HL-60 (cell line): ENCODE measurements at regions not wholly inside any gene's neighbourhood (a gene's known extent, or its start where the extent isn't known, plus 50 kb on each side); places are given as distances from the start of the nearest gene placed in this dataset.

Experiments
- DNase-seq, 2 experiments: peaks; one replicate each; pipeline ENCODE4 v3.0.0-alpha.2; 2010 to 2020; ENCODE audit warnings: low read depth in 1 of 2, low spot score in 1 of 2
- H3K27ac ChIP-seq: fragments of 250-450 bp; sonication (Bioruptor Pico); replicated peaks from 2 replicates; pipeline ENCODE4 v1.5.1; 2020; ENCODE audit warnings: mild to moderate bottlenecking, moderate library complexity
- H3K27me3 ChIP-seq: fragments of 250-450 bp; sonication (Bioruptor Pico); 2 replicates; pipeline ENCODE4 v1.5.1; 2021; ENCODE audit warnings: mild to moderate bottlenecking, moderate library complexity; ENCODE audit not compliant: insufficient read depth, poor library complexity, severe bottlenecking
- H3K4me3 ChIP-seq: replicated peaks from 2 replicates; pipeline ENCODE4 v1.5.1; 2011; ENCODE audit warnings: mild to moderate bottlenecking, control low read depth, low read length; ENCODE audit not compliant: insufficient read depth
- GABPA ChIP-seq: IDR thresholded peaks from 2 replicates; pipeline ENCODE4 v1.6.1; 2012; ENCODE audit warnings: low read depth
- POLR2AphosphoS5 ChIP-seq: IDR thresholded peaks from 2 replicates; pipeline ENCODE4 v1.6.1; 2012; ENCODE audit warnings: low read depth
- SPI1 ChIP-seq: IDR thresholded peaks from 2 replicates; pipeline ENCODE4 v1.6.1; 2012; ENCODE audit warnings: low read depth, mild to moderate bottlenecking, borderline replicate concordance
- TF ChIP-seq, protein P1 (sequence below): IDR thresholded peaks from 2 replicates; pipeline ENCODE4 v1.6.1; 2012; ENCODE audit warnings: low read depth; ENCODE audit not compliant: insufficient replicate concordance
- TF ChIP-seq, protein P2 (sequence below): IDR thresholded peaks from one replicate; pipeline ENCODE4 v1.5.1; 2011; ENCODE audit warnings: low read length, control low read depth, inconsistent platforms; ENCODE audit not compliant: insufficient read depth

DNA sequence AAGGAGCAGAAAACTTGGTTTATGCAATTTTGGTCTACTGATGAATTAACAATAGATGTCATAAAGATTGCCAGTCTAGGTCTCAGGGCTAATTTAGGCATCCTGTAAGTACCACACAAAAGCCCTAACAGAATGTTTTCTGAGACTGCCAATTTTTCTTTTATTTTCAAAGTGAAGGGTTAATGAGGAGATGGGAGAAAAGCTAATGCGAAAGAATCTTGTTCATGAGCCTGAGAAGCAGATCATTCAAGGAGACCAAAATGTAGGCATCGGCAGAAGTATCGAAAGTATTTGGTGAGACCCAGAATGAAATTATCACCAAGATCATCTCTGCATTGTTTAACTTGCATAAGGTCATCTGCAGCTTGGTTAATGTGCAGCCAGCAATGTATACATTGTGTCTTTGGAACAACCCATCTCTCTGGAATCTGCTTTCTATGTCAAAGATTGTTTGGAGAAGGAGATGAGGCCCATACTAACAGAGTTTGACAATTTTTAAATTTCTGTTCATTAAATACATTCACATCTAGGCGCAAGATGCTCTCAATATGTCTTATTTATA lies 163.3 kb upstream of the GLI3 start:
- TF ChIP-seq GABPA (no peak), SPI1 (no peak), POLR2AphosphoS5 (no peak)
- TF ChIP-seq, protein P1, sequence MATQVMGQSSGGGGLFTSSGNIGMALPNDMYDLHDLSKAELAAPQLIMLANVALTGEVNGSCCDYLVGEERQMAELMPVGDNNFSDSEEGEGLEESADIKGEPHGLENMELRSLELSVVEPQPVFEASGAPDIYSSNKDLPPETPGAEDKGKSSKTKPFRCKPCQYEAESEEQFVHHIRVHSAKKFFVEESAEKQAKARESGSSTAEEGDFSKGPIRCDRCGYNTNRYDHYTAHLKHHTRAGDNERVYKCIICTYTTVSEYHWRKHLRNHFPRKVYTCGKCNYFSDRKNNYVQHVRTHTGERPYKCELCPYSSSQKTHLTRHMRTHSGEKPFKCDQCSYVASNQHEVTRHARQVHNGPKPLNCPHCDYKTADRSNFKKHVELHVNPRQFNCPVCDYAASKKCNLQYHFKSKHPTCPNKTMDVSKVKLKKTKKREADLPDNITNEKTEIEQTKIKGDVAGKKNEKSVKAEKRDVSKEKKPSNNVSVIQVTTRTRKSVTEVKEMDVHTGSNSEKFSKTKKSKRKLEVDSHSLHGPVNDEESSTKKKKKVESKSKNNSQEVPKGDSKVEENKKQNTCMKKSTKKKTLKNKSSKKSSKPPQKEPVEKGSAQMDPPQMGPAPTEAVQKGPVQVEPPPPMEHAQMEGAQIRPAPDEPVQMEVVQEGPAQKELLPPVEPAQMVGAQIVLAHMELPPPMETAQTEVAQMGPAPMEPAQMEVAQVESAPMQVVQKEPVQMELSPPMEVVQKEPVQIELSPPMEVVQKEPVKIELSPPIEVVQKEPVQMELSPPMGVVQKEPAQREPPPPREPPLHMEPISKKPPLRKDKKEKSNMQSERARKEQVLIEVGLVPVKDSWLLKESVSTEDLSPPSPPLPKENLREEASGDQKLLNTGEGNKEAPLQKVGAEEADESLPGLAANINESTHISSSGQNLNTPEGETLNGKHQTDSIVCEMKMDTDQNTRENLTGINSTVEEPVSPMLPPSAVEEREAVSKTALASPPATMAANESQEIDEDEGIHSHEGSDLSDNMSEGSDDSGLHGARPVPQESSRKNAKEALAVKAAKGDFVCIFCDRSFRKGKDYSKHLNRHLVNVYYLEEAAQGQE: no peak
- TF ChIP-seq, protein P2, sequence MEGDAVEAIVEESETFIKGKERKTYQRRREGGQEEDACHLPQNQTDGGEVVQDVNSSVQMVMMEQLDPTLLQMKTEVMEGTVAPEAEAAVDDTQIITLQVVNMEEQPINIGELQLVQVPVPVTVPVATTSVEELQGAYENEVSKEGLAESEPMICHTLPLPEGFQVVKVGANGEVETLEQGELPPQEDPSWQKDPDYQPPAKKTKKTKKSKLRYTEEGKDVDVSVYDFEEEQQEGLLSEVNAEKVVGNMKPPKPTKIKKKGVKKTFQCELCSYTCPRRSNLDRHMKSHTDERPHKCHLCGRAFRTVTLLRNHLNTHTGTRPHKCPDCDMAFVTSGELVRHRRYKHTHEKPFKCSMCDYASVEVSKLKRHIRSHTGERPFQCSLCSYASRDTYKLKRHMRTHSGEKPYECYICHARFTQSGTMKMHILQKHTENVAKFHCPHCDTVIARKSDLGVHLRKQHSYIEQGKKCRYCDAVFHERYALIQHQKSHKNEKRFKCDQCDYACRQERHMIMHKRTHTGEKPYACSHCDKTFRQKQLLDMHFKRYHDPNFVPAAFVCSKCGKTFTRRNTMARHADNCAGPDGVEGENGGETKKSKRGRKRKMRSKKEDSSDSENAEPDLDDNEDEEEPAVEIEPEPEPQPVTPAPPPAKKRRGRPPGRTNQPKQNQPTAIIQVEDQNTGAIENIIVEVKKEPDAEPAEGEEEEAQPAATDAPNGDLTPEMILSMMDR: no peak
- Histone ChIP-seq H3K27me3 (peaks cover 7% of the 10 kb centered on the region), H3K27ac (no peak overlapping the region), H3K4me3 (no peak overlapping the region)
- DNase-seq: no peak

DNA sequence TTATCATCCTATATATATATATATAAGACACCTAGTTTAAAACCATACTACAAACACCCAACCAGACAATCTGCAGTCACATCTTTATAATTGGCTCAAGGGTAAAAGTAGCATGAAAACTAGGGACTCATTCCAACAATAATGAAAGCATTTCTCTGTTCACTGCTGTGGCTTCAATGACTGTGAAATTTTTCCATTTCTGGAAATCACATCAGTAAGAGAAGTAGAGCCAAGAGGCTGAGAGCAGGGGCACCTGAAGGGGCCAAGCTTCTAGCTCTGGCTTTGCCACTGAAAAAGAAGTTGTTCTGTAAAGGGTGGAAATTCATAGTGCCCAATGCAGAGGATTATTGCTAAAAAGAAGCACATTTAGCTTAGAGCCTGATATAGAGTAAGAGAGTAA lies 158.6 kb upstream of the GLI3 start:
- Histone ChIP-seq H3K4me3 (no peak overlapping the region), H3K27me3 (peaks cover 10% of the 10 kb centered on the region), H3K27ac (no peak overlapping the region)
- TF ChIP-seq GABPA (no peak), SPI1 (no peak), POLR2AphosphoS5 (no peak)
- TF ChIP-seq, protein P1: no peak
- TF ChIP-seq, protein P2: no peak
- no peak for DNase-seq

DNA sequence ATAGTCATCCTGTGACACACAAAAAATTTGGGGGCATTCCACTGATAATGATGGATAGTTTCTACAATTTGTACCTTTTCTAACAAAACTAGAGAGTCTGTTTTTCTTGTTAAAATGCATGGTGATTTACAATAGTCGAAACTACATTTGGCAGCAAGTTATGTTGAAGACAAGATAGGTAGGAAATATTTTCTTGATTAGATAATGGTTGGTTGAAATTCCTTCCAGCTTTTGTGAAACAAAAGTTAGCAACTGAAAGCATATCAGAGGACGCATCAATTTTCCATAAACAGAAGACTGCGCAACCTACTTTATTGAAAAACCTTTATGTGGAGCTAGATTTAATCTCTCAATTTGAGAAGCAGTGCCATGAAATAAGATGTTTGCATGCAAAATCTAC lies 155.8 kb upstream of the GLI3 start:
- Histone ChIP-seq H3K27ac (no peak overlapping the region), H3K4me3 (no peak overlapping the region), H3K27me3 (peaks cover 8% of the 10 kb centered on the region)
- no peak for DNase-seq
- TF ChIP-seq POLR2AphosphoS5 (no peak), SPI1 (no peak), GABPA (no peak)
- TF ChIP-seq, protein P2: no peak
- TF ChIP-seq, protein P1: no peak
